Right lobe of liver (tissue), 6 donors: ENCODE measurements at regions not wholly inside any gene's neighbourhood (a gene's known extent, or its start where the extent isn't known, plus 50 kb on each side); places are given as distances from the start of the nearest gene placed in this dataset.
"Not testable (repeated sequence)": the region's sequence is repeated elsewhere in the genome, so short reads cannot be mapped to it uniquely, and the experiment has no call there.

Experiments
- ATAC-seq, 4 donors: fragments of 200-7000 bp; cut with Tn5 transposase; one replicate each; pipeline ENCODE4 v1.9.1; 2020; ENCODE audit warnings: mild to moderate bottlenecking in 4 of 4, moderate library complexity in 4 of 4
- DNase-seq, 3 donors: peaks; one replicate each; pipeline ENCODE4 v3.0.0-alpha.2; 2020
- H3K27ac ChIP-seq, 3 donors: fragments of 200-600 bp; one replicate each; pipeline ENCODE4 v1.8.0; 2022
- H3K27me3 ChIP-seq, 2 donors: fragments of 200-600 bp; one replicate each; pipeline ENCODE4 v1.8.0; 2022
- H3K36me3 ChIP-seq, 4 donors: fragments of 200-600 bp; sonication (generic) in 1 of 4; one replicate each; pipeline versions ENCODE4 v1.5.1 to v1.8.0; 2017 to 2022; ENCODE audit warnings: control low read depth in 1 of 4
- H3K4me1 ChIP-seq, 4 donors: fragments of 200-600 bp; sonication (generic) in 1 of 4; one replicate each; pipeline versions ENCODE4 v1.5.1 to v1.8.0; 2017 to 2022; ENCODE audit warnings: control low read depth in 1 of 4
- H3K4me3 ChIP-seq, 3 donors: fragments of 200-600 bp; one replicate each; pipeline ENCODE4 v1.8.0; 2022
- H3K9me3 ChIP-seq, 4 donors: fragments of 200-600 bp; sonication (generic) in 1 of 4; one replicate each; pipeline versions ENCODE4 v1.5.1 to v1.8.0; 2017 to 2022; ENCODE audit warnings: control low read depth in 1 of 4
- CTCF ChIP-seq, 4 donors: fragments of 200-600 bp in 3 of 4; fragments of 450-650 bp in 1 of 4; IDR thresholded peaks; one replicate each; pipeline versions ENCODE4 v1.5.1 to v1.8.0; 2016 to 2022; ENCODE audit warnings: antibody characterized with exemption in 4 of 4, mild to moderate bottlenecking in 2 of 4
- POLR2A ChIP-seq: fragments of 450-650 bp; IDR thresholded peaks from one replicate; pipeline ENCODE4 v1.6.1; 2017; ENCODE audit warnings: antibody characterized with exemption, mild to moderate bottlenecking
- WGBS: methylation state at CpG from one replicate; pipeline ENCODE4 v1.1.6; 2018; ENCODE audit warnings: low coverage, low lambda C conversion rate; ENCODE audit not compliant: insufficient coverage; ENCODE audit errors: missing lambda C conversion rate; 5-methylcytosine and 5-hydroxymethylcytosine counted together
- intact Hi-C, 2 donors: fragments of 100-400 bp; cut with DNase I; formaldehyde crosslinking; loops; one replicate each; pipeline versions ENCODE4 v1.11.2 to v1.14.1; 2022
- donor health status: DM: no; HTN: yes; CAD: no.
- donor health status: DM: no; HTN: no; CAD: no.
- donor health status: DM: no; HTN: no; CAD: no.
- donor health status: DM: no; HTN: yes; CAD: no.
- donor health status: DM: no; HTN: yes; CAD: no.

DNA sequence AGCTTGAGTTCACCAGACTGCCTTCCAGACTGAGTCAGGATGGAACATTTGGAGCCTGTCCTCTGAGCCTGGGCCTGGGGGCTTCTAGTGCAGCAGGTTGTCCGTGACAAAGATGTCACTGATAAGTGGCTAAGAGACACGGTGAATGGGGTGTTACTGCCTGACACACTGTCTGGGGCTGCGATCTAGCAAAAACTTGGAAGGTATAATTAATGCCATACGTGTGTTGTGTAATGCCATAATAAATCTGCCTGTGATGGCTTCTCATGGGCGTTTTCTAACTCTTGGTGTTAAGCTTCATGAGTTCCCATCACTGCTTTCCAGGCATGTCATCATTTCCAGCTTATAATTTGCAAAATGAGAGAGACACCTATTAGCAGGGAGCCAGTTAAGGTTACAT lies 215.4 kb downstream of the UTP18 start:
- Histone ChIP-seq H3K27me3 (no peaks in the 10 kb centered on the region), H3K27ac (no peak overlapping the region), H3K36me3 (no peaks in the 10 kb centered on the region), H3K9me3 (no peaks in the 10 kb centered on the region), H3K4me1 (no peaks in the 10 kb centered on the region), H3K4me3 (no peak overlapping the region)
- no peak for TF ChIP-seq POLR2A
- no peak for TF ChIP-seq CTCF (IDR thresholded peaks at IDR 0.05)
- intact Hi-C loops: no loop called here
- DNase-seq: no peak
- no peak for ATAC-seq
- WGBS: 57% methylated on average over 4 of the region's 5 CpGs

DNA sequence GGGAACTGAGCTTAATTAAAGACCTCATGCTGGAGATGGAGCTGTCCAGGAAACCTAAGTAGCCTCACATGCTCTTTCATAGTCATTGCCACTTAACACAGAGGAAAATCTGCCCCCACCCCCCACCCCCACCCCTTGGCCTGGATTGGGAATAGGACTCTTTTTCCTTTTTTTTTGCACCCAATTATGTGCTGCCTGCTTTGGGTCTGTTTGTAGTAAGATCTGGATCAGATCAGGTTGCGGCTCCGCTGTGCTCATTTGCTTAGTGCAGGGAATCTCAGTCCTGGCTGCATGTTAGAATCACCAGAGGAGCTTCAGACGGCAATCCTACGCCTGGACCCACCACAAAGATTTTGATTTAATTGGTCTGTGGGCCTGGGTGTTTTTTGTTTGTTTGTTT lies 219.0 kb downstream of the UTP18 start:
- intact Hi-C loops: no loop called here
- DNase-seq: no peak
- ATAC-seq: no peak
- Histone ChIP-seq H3K4me3 (no peak overlapping the region), H3K9me3 (no peaks in the 10 kb centered on the region), H3K27me3 (no peaks in the 10 kb centered on the region), H3K27ac (no peak overlapping the region), H3K4me1 (no peaks in the 10 kb centered on the region), H3K36me3 (no peaks in the 10 kb centered on the region)
- TF ChIP-seq CTCF (IDR thresholded peaks at IDR 0.05) (no peak), POLR2A (no peak)
- WGBS: 64% methylated on average over 4 of the region's 4 CpGs

DNA sequence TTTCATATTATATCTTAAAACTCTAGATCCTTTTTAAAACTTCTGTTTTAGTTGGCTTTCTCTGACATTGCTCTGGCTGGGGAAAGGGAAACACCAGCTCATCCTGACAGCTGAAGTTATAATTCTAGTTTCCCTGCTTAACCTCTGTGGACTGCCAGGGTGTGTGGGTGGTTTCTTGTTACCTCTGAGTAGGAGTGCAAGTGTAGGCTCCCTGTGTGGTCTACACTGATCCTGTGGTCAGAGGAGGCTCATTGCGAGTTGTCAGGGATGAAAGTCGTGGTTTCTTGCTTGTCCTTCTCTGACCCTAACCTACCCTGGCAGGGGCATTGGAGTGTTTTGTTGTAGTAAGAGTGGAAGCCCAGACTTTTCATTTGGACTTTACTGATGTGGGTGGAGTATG lies 221.0 kb downstream of the UTP18 start:
- Histone ChIP-seq H3K9me3 (no peaks in the 10 kb centered on the region), H3K27ac (no peak overlapping the region), H3K36me3 (no peaks in the 10 kb centered on the region), H3K27me3 (no peaks in the 10 kb centered on the region), H3K4me1 (no peaks in the 10 kb centered on the region), H3K4me3 (no peak overlapping the region)
- 94% methylated on average over 2 of the region's 2 CpGs for WGBS
- DNase-seq (no peak), ATAC-seq (no peak)
- intact Hi-C loops: no loop called here
- TF ChIP-seq POLR2A (no peak), CTCF (IDR thresholded peaks at IDR 0.05) (no peak)

- H3K27me3 ChIP-seq, ATAC-seq, H3K4me3 ChIP-seq, DNase-seq, H3K9me3 ChIP-seq, H3K4me1 ChIP-seq, H3K27ac ChIP-seq, H3K36me3 ChIP-seq, intact Hi-C loops: not testable (repeated sequence)
- WGBS: no CpG with 5 or more reads among the region's 1 CpG
Measured at GRCh38 chr17:51482248-51482647, 221.9 kb downstream of the UTP18 start.

DNA sequence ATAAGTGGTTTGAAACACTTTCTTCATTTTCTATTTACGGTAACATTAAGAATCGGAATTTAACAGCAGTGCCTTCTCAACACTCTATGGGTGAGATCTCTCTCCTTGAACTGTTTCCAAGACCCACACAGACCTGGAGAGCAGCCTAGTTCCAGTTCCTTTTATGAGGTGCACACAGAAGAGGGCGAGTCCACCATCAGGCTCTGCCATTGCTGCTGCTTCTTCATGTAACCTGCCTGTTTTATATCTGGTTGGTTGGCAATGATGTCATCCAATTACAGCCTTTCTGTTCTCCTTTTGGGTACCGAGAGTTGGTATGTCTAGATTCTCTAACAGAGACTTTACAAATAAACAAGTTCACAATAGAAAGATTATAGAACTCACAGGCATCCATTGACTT lies 225.7 kb downstream of the UTP18 start:
- intact Hi-C loops: no loop called here
- Histone ChIP-seq H3K4me1 (no peaks in the 10 kb centered on the region), H3K27ac (no peak overlapping the region), H3K27me3 (no peaks in the 10 kb centered on the region), H3K4me3 (no peak overlapping the region), H3K9me3 (no peaks in the 10 kb centered on the region), H3K36me3 (no peaks in the 10 kb centered on the region)
- WGBS: 72% methylated on average over 4 of the region's 4 CpGs
- TF ChIP-seq CTCF (IDR thresholded peaks at IDR 0.05) (no peak), POLR2A (no peak)
- ATAC-seq (no peak), DNase-seq (no peak)
